GM12874 (cell line): ENCODE measurements at regions not wholly inside any gene's neighbourhood (a gene's known extent, or its start where the extent isn't known, plus 50 kb on each side); places are given as distances from the start of the nearest gene placed in this dataset.

Source experiments
- TF ChIP-seq, protein P1 (sequence below): IDR thresholded peaks from 2 replicates; pipeline ENCODE4 v1.5.1; 2011; ENCODE audit warnings: low read depth, mild to moderate bottlenecking, control low read depth, low read length, moderate library complexity; ENCODE audit not compliant: insufficient read depth

DNA sequence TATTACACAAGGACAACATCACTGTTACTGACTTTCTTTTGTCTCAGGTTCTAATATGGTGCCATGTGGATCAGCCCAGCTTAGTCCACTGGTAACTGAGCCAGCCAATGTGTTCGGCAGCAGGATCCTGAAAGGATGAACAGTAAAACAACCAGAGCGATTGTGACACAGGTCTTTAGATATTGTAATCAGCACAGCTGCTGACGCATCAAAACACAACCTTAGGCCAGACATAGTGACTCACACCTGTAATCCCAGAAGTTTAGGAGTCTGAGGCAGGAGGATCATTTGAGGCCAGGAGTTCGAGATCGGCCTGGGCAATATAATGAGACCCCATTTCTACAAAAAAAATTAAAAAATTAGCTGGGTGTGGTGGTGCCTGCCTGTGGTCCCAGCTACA is 183.4 kb upstream of the CDH20 start:
- TF ChIP-seq, protein P1, sequence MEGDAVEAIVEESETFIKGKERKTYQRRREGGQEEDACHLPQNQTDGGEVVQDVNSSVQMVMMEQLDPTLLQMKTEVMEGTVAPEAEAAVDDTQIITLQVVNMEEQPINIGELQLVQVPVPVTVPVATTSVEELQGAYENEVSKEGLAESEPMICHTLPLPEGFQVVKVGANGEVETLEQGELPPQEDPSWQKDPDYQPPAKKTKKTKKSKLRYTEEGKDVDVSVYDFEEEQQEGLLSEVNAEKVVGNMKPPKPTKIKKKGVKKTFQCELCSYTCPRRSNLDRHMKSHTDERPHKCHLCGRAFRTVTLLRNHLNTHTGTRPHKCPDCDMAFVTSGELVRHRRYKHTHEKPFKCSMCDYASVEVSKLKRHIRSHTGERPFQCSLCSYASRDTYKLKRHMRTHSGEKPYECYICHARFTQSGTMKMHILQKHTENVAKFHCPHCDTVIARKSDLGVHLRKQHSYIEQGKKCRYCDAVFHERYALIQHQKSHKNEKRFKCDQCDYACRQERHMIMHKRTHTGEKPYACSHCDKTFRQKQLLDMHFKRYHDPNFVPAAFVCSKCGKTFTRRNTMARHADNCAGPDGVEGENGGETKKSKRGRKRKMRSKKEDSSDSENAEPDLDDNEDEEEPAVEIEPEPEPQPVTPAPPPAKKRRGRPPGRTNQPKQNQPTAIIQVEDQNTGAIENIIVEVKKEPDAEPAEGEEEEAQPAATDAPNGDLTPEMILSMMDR, result no peak

DNA sequence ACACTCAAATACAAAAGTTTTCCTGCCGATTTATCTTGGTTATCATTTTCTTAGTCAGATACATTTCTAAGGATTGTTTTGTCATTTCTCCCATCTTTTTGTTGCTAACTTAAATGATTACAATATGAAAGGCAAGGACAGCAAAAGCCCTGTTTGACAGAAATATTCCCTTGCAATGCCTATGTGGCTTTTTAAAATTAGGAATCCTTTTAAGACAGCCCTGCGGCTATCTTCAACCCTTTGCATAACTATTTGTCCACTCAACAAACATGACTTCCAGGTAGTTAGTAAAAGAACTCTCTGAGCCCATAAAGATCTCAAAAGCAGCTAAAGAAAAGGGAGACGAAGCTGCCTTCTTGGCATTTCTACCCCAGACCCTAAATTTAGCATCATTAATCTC is 179.7 kb upstream of the CDH20 start:
- TF ChIP-seq, protein P1, result no peak

DNA sequence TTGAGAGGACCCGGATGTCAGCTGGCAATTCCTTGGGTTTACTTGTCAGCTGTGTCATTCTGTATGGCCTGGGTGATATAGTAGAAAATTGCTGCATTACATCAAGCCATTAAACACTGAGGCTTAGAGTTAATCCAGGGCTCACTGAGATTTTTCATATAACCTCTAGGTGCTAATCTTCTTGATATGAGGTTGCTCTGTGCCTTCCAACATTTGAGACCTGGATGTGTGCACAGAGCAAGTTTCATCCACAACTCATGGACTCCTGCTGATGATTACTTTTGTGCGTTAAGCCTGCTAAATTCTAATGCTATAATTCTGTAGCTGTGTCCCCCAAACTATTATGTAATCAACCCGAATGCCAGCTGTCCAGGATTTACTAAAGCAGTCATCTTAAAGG is 178.4 kb upstream of the CDH20 start:
- TF ChIP-seq, protein P1, result no peak

DNA sequence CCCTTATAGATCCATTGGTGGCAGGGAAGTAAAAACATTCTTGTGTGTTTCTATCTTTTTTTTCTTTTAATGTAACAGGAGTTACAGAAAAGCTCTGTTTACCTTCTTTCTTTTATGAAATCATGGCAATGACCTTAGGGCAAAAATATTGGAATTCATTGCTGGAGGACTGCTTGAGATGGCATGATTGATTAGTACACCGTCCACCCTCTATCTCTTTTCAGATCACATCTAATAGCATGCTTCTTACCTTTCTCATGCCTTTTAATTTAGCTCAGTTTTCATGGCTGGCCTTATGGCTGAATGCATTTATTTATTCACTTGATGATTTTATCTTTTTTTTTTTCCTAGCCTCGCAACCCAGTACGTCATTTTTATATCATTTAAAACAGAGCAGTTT is 177.6 kb upstream of the CDH20 start:
- TF ChIP-seq, protein P1, result no peak

DNA sequence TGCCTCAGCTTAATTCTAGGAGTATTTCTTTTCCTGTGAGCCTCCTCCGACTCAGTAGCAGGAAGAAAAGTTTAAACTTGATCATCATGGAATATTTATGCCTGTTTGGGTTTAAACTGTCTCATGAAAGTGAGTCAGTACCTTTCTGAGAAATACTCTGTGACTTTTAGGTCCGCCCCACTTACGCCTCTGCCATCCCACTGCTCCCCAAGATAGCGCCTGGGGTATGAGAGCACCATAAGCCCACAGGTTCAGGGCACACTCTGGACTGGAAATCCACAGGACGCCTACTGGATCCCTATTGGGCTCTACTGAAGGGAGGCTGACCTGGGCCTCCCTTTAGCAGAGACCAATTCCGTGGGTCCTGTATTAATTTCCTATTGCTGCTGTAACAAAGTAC is 175.8 kb upstream of the CDH20 start:
- TF ChIP-seq, protein P1, result no peak

DNA sequence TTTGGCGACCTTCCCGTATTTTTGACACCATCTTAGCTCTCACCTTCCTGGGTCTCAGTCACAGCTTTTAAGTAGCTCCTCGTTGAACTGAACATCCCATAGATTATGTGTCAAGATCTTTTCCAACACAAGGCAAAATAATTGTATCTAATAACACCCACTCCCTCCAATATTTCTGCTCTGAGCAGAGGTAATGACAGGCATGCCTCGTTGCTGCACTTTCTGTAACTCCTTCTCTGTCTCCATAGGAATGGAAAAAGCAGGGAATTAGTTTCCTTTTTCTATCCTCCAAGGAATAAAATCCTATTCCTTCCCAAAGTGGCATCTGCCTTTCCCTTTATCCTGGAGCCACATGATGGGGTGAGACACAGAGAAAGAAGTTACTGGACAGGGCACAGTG is 174.0 kb upstream of the CDH20 start:
- TF ChIP-seq, protein P1, result no peak

DNA sequence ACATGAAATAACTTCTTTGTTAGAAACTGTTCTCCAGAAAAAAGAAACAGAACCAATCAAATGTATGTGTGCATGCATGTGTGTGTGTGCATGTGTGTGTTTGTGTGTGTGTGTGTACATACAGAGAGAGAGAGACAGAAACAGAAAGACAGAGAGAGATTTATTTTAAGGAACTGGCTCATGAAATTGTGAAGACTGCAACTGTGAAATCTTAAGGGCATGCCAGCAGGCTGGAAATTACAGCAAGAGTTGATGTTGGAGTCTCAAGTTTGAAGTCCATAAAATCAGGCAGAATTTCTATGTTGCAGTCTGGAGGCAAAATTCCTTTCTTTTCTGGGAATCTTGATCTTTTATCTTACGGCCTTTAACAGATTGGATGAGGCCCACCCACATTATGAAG is 168.9 kb upstream of the CDH20 start:
- TF ChIP-seq, protein P1, result no peak

DNA sequence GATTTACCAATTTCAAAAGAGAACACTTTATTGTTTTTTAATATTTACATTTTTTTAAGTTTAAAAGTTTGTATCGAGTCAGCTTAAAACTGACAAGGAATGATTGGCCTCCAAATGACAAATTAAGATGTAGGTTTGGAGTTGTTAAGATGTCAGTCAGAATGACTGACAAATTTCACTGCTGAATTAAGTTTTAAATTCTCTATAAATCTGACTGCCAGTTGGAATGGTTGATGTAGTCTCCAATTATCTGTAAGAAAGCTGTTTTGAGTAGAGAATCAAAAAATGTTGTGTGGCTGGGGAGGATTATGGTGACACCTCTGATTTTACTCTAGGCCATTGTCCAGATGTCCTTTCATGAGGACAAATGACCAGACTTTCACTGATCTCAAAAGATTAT is 165.3 kb upstream of the CDH20 start:
- TF ChIP-seq, protein P1, result no peak
